ENCODE measurements at regions not wholly inside any gene's neighbourhood (a gene's known extent, or its start where the extent isn't known, plus 50 kb on each side); places are given as distances from the start of the nearest gene placed in this dataset.

GRCh38 chr3:41075975-41076374 lies 123.3 kb upstream of the CTNNB1 start:
- DNase-seq (ENCODE audit: low read depth in 2 of 3, low spot score in 2 of 3) = no peak

DNA sequence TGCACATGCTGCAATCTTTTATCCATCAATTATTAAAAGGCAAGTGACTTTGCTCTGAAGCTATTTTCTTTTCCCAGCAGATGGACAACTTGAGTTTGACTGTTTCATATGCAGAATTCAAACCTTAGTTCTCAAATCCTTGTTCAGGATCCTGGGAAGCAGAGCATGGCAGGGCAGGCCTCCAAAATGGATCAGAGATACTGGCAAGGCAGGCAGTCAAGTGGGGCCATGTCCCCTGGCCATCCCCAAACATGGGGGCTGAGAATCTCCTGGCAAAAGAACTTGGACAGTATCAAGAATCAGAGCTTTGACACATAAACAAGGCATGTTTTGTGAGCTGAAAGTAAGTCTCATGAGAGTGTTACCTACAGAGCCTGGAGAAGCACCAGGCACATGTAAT lies 122.9 kb upstream of the CTNNB1 start:
- no peak for DNase-seq (ENCODE audit: low read depth in 2 of 3, low spot score in 2 of 3)

DNA sequence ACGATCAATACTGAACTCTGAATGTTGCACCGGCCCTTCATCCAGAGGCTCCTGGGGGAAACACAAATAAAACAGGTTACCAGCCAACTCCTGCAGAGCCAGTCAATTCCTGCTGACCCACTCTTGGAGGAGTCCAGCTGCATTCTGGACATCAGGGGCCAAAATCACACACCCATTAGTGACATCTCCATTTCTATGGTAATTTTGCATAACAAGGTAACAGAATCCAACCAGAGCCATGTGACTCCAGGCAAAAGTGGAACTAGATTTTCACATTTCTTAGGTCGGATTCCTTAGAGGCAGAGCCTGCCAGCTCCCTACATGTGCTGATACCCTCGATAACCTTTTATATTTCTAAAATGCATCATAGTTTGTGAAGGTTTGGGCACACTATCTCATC lies 119.2 kb upstream of the CTNNB1 start:
- no peak for DNase-seq (ENCODE audit: low read depth in 2 of 3, low spot score in 2 of 3)

- no peak for DNase-seq (ENCODE audit: low read depth in 2 of 3, low spot score in 2 of 3)
Measured at GRCh38 chr3:41088882-41089281, 110.4 kb upstream of the CTNNB1 start.

DNA sequence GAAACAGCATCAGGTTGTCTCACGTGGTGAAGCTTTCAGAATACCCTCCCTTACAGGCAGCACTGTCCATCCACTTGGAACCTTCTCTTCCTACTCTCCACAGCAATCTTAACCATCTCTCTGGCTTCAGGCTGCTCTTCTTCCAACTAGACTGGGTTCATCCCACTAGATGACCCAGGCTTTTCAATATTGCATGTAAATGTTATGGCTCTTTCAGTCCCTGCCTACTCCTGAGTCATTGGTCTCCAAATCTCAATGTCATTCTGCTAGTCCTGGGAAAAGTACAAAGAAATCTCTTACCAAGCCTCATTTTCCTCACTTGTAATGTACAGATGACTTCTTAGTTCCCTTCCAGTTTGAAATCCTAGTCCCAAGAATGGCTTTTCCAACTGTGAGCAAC lies 109.7 kb upstream of the CTNNB1 start:
- no peak for DNase-seq (ENCODE audit: low read depth in 2 of 3, low spot score in 2 of 3)

GRCh38 chr3:41092844-41093243 lies 106.5 kb upstream of the CTNNB1 start:
- no peak for DNase-seq (ENCODE audit: low read depth in 2 of 3, low spot score in 2 of 3)

DNA sequence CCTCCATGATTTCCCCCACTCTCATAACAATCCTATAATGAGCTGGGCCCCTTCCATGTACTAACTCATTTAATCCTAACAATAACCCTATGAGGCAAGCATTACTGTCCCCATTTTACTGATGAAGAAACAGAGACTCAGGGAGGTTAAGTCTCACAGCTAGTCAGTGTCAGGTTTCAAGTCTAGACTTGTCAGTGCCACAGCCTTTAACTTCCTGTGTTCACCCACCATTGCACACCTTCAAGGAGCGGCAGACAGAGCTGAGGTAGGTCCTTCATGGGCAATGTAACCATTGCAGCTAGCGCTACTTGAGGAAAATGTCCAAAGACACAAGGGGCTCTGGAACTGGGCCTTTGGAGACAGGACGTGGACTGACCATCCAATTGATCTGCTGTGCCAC lies 105.8 kb upstream of the CTNNB1 start:
- DNase-seq (ENCODE audit: low read depth in 2 of 3, low spot score in 2 of 3) = no peak

DNA sequence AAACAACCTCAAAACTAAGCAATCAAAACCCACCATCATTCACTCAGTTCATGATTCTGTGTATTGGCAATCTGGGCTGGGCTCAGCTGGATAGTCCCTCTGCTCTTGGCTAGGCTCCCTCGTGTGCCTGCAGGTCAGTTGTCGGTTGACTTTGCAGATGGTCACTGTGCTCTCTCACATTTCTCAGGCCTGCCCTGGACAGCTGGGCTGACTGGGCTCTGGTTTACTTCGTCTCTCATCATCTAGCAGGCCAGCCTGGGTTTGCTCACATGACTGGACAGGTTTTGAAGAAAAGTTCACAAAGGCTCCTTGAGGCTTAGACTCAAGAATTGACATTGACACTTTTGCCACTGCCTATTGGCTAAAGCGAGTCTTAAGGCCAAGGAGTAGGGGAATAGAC lies 105.0 kb upstream of the CTNNB1 start:
- no peak for DNase-seq (ENCODE audit: low read depth in 2 of 3, low spot score in 2 of 3)

DNA sequence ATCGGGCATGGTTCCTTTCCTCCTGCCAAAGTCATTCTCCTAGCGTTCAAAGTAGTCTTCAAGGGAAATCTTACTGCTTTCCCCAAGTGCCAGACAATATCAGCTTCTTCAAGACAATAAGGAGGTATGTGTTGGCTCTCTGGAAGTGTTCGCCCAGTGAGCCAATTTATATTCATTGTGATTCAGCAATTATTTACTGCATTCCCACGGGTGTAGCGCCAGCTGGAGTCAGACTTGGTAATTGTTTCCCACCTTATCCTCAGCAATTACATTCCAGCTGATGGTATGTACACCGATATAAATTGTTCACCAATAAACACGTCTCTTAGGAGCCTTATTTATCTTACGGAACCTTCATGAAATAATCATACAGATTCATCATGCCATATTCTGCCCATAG lies 103.6 kb upstream of the CTNNB1 start:
- DNase-seq (ENCODE audit: low read depth in 2 of 3, low spot score in 2 of 3) = peak in 1 of 3 donors; percentile 15

DNA sequence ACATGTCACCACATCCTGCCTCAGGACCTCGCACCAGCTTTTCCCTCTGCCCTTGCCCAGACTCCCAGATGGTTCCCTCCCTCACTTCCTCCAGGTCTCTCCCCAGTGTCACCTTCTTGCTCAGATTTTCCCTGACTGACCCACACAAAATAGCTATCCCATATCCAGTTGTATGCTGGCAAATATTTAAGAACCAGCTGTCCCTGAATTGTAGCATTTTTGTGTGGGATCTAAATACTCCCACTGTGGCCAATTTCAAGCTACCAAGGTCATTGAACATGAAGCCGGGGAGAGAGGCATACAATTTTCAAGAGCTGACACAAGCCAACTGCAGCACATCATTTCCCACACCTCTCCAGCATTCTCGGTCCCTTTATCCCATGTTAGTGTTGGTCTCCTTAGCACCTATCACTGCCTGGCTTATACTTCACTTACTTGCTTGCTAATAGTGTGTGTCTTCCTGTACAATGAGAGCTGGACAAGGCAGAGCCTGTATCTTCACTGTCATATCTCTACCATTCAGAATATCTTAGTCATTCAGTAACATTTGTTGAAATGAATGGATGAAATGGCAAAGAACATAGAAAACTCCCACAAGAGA lies 101.3 kb upstream of the CTNNB1 start:
- no peak for DNase-seq (ENCODE audit: low read depth in 2 of 3, low spot score in 2 of 3)

- DNase-seq (ENCODE audit: low read depth in 2 of 3, low spot score in 2 of 3) = no peak
Measured at GRCh38 chr3:41101231-41101630, 98.1 kb upstream of the CTNNB1 start.

GRCh38 chr3:41102053-41102556 lies 97.2 kb upstream of the CTNNB1 start:
- no peak for DNase-seq (ENCODE audit: low read depth in 2 of 3, low spot score in 2 of 3)

DNA sequence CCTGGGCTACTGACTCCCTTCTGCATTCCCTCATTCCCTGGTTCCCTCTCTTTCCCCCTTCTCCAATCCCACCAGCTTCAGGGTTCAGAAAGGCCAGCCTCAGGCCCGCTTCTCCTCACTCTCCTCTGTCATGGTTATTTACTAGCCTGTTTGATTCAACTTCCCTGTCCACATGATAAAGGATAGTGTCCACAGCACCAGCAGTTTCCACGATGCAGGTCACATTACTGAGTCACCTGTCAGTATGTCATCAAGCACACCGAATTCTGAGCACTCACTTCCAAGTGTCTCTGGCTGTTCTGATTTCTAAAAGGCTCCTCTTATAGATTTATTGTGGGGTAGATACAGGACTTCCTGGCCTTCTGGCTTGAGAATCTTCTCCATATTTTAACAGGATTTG lies 96.6 kb upstream of the CTNNB1 start:
- no peak for DNase-seq (ENCODE audit: low read depth in 2 of 3, low spot score in 2 of 3)

DNA sequence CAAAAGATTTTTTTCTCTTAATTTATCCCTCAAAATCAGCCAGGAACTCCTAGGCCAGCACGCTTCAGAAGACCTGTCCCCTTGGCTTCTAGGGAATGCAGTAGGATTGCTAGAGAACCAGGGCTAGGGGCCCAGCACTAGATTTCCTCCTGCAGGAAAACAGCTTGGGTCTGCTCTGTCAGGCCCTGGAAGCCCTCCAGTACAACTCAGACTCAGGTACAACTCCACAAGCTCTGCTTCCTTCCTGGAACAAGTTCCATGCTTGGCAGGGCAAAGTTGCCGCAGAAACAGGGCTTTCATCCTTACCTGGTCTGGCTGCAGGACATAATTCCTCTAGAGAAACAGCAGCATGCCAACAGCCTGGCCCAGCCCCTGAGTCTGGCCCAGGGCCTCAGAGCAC lies 96.1 kb upstream of the CTNNB1 start:
- no peak for DNase-seq (ENCODE audit: low read depth in 2 of 3, low spot score in 2 of 3)

DNA sequence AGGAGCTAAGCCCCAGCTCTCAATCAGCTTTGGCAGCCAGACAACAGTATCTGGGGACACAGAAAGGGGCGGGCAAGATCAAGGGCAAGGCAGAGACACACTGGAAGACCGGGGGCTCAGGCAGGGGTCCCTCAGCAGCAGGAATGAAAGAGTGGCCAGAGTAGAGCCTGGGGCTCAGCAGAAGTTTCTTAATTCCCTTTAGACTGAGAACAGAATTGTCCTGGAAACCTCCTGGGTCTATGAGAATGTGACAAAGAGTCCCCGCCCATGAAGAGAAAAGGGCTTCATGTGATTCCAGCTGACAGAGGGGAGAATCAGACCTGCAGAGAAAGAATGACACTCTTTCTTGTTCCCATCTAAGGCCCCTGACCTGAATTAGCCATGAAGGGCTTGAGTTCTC lies 95.2 kb upstream of the CTNNB1 start:
- no peak for DNase-seq (ENCODE audit: low read depth in 2 of 3, low spot score in 2 of 3)

GRCh38 chr3:41106691-41107090 lies 92.6 kb upstream of the CTNNB1 start:
- DNase-seq (ENCODE audit: low read depth in 2 of 3, low spot score in 2 of 3) = no peak

- DNase-seq (ENCODE audit: low read depth in 2 of 3, low spot score in 2 of 3) = no peak
Measured at GRCh38 chr3:41111011-41111410, 88.3 kb upstream of the CTNNB1 start.

- DNase-seq (ENCODE audit: low read depth in 2 of 3, low spot score in 2 of 3) = no peak
Measured at GRCh38 chr3:41112466-41112865, 86.8 kb upstream of the CTNNB1 start.

DNA sequence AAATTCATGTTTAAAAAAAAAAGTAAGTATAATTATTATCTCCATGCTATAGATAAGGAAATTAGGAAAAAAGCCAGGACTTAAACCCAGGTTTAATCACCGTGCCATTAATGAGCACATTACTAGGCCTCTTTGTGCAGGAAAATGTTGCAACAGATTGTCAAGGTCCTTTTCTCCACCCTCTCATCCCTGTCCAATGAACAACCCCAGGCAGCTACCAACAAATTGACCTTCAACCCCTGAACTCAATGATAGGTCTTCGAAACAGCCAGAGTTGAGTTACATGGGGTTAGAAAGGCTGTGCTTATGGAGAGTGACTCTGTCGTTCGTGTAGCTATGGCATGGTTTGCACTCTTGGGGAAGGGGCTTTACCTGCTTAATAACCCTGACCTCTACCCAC lies 84.2 kb upstream of the CTNNB1 start:
- no peak for DNase-seq (ENCODE audit: low read depth in 2 of 3, low spot score in 2 of 3)

GRCh38 chr3:41116851-41117250 lies 82.5 kb upstream of the CTNNB1 start:
- DNase-seq (ENCODE audit: low read depth in 2 of 3, low spot score in 2 of 3) = no peak

DNA sequence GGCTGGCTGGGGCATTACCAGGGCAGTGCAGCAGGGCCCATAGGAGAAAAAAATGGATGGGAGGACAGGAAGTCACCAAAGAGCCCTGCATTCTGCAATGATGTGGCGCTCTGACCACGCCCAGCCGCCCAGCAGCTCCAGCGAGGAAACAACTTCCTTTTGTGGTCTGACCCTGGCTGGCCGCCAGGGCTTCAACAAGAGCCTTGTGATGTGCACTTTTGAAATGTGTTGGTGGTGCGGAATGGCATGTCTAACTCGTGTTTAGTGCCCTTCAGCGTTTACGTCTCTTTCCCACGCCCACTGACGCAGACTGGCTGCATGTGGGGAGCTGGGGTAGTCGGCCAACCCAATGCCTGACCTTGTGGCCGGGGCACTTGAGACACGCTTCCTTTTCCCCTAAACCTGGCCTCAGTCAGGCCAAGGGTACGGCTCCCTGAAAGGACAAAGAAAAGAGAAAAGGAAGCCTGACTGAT lies 81.9 kb upstream of the CTNNB1 start:
- peak; percentile 71 to 97 (median 94) for DNase-seq (ENCODE audit: low read depth in 2 of 3, low spot score in 2 of 3)

DNA sequence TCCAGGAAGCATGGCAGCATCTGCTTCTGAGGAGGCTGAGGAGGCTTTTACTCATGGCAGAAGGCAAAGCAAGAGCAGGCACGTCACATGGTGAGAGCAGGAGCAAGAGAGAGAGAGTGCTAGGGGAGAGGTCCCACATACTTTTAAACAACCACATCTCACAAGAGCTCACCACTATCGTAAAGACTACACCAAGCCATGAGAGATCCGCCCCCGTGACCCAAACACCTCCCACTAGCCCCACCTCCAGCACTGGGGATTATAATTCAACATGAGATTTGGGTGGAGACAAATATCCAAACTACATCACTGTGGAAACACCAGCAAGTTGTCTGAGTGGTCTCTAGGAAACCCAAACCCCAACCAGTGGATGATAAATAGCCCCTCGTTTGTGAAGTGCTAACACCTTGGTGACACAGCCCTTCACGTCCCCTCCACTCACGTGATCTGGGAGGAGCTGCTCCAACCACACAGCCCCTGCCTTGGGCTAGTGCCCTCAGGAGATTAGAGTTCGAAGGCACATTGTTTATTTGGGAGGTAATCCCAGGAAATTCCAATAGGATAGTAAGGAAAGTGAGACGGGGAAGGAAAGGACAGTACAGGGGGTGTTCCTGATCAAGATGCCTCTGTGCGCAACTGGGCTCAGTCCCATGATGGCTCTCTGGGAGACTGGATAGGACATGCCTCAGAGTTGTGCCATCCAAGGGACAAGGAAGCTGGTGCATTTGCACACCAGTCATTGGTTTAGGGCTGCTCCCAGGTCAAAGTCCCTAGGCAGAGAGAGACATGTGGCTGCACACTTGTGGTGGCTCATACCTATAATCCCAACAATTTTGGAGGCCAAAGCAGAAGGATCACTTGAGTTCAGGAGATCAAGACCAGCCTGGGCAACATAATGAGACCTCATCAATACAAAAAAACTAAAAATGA lies 80.6 kb upstream of the CTNNB1 start:
- peak in 1 of 3 donors; percentile 17 for DNase-seq (ENCODE audit: low read depth in 2 of 3, low spot score in 2 of 3)
